Neural progenitor cell (in vitro differentiated cells): ENCODE measurements at regions not wholly inside any gene's neighbourhood (a gene's known extent, or its start where the extent isn't known, plus 50 kb on each side); places are given as distances from the start of the nearest gene placed in this dataset.

Source experiments
- DNase-seq: peaks from one replicate; pipeline ENCODE4 v3.0.0-alpha.2; 2016; ENCODE audit warnings: low spot score
- H2AFZ ChIP-seq: fragments of 200-600 bp; sonication (generic); replicated peaks from 2 replicates; pipeline ENCODE4 v1.6.1; 2016; ENCODE audit warnings: antibody characterized with exemption
- H3F3A ChIP-seq: fragments of 200-600 bp; sonication (generic); 2 replicates; pipeline ENCODE4 v1.6.1; 2016; ENCODE audit warnings: antibody characterized with exemption, low read depth
- H3K27ac ChIP-seq: fragments of 200-600 bp; sonication (generic); 2 replicates; pipeline ENCODE4 v1.5.1; 2016; ENCODE audit warnings: mild to moderate bottlenecking
- H3K27me3 ChIP-seq: fragments of 200-600 bp; sonication (generic); 2 replicates; pipeline ENCODE4 v1.6.1; 2016; ENCODE audit warnings: mild to moderate bottlenecking, moderate library complexity
- H3K36me3 ChIP-seq: fragments of 200-600 bp; sonication (generic); 2 replicates; pipeline ENCODE4 v1.5.1; 2016
- H3K4me1 ChIP-seq: fragments of 200-600 bp; sonication (generic); 2 replicates; pipeline ENCODE4 v1.6.1; 2016; ENCODE audit warnings: mixed run types
- H3K4me2 ChIP-seq: fragments of 200-600 bp; sonication (generic); 2 replicates; pipeline ENCODE4 v1.6.1; 2016
- H3K4me3 ChIP-seq: fragments of 200-600 bp; sonication (generic); 2 replicates; pipeline ENCODE4 v1.5.1; 2016
- H3K79me2 ChIP-seq: fragments of 200-600 bp; sonication (generic); 2 replicates; pipeline ENCODE4 v1.6.1; 2016; ENCODE audit warnings: low read depth
- H3K9ac ChIP-seq: fragments of 200-600 bp; sonication (generic); 2 replicates; pipeline ENCODE4 v1.6.1; 2016
- H3K9me3 ChIP-seq: fragments of 200-600 bp; sonication (generic); 2 replicates; pipeline ENCODE4 v1.5.1; 2016; ENCODE audit warnings: low read depth
- H4K20me1 ChIP-seq: fragments of 200-600 bp; sonication (generic); 2 replicates; pipeline ENCODE4 v1.6.1; 2016; ENCODE audit warnings: low read depth
- H3K27ac Mint-ChIP-seq: 3 replicates; pipeline ENCODE4 v1.8.0; 2021; ENCODE audit warnings: mixed read lengths
- H3K27me3 Mint-ChIP-seq: 2 replicates; pipeline ENCODE4 v1.8.0; 2022; ENCODE audit warnings: low read depth, mild to moderate bottlenecking, inconsistent platforms, moderate library complexity, mixed read lengths; ENCODE audit not compliant: insufficient read depth
- H3K36me3 Mint-ChIP-seq: 3 replicates; pipeline ENCODE4 v1.8.0; 2021; ENCODE audit warnings: mixed read lengths
- H3K4me1 Mint-ChIP-seq: 3 replicates; pipeline ENCODE4 v1.8.0; 2021; ENCODE audit warnings: mixed read lengths
- H3K4me3 Mint-ChIP-seq: 3 replicates; pipeline ENCODE4 v1.8.0; 2021; ENCODE audit warnings: mild to moderate bottlenecking, moderate library complexity, mixed read lengths
- H3K9me3 Mint-ChIP-seq: 3 replicates; pipeline ENCODE4 v1.8.0; 2020; ENCODE audit warnings: mixed read lengths
- CTCF ChIP-seq: fragments of 200-600 bp; sonication (generic); IDR thresholded peaks from 2 replicates; pipeline ENCODE4 v1.5.1; 2017; ENCODE audit warnings: antibody characterized with exemption, mild to moderate bottlenecking
- EZH2 ChIP-seq: fragments of 200-600 bp; sonication (generic); IDR thresholded peaks from 2 replicates; pipeline ENCODE4 v1.6.1; 2017; ENCODE audit warnings: antibody characterized with exemption, mild to moderate bottlenecking, moderate library complexity
- EZH2phosphoT487 ChIP-seq: fragments of 200-600 bp; sonication (generic); IDR thresholded peaks from 2 replicates; pipeline ENCODE4 v1.6.1; 2017; ENCODE audit warnings: antibody characterized with exemption

GRCh38 chr4:100569196-100569595, 51.4 kb upstream of the EMCN start:
- Histone ChIP-seq H3F3A (no peaks in the 10 kb centered on the region), H3K9me3 (no peaks in the 10 kb centered on the region), H3K27me3 (no peaks in the 10 kb centered on the region), H3K27ac (no peak overlapping the region), H3K4me3 (no peak overlapping the region), H3K9ac (no peak overlapping the region), H3K36me3 (no peaks in the 10 kb centered on the region), H3K79me2 (no peaks in the 10 kb centered on the region), H2AFZ (no peak overlapping the region), H4K20me1 (no peaks in the 10 kb centered on the region), H3K4me2 (no peak overlapping the region), H3K4me1 (no peaks in the 10 kb centered on the region)
- no peaks in the 10 kb centered on the region for H3K9me3 Mint-ChIP-seq
- no peak overlapping the region for H3K27ac Mint-ChIP-seq
- DNase-seq = no peak
- no peaks in the 10 kb centered on the region for H3K27me3 Mint-ChIP-seq
- H3K4me1 Mint-ChIP-seq = no peaks in the 10 kb centered on the region
- no peak for TF ChIP-seq CTCF
- no peak for TF ChIP-seq EZH2
- no peak for TF ChIP-seq EZH2phosphoT487
- no peaks in the 10 kb centered on the region for H3K36me3 Mint-ChIP-seq
- no peak overlapping the region for H3K4me3 Mint-ChIP-seq
